Mesendoderm (in vitro differentiated cells): ENCODE measurements at regions not wholly inside any gene's neighbourhood (a gene's known extent, or its start where the extent isn't known, plus 50 kb on each side); places are given as distances from the start of the nearest gene placed in this dataset.
"Not testable (repeated sequence)": the region's sequence is repeated elsewhere in the genome, so short reads cannot be mapped to it uniquely, and the experiment has no call there.

Experiments used
- DNase-seq: peaks from one replicate; pipeline ENCODE4 v3.0.0; 2013
- H2AK5ac ChIP-seq: 2 replicates; pipeline ENCODE4 v1.6.1; 2013; ENCODE audit warnings: low read length, inconsistent platforms
- H2BK120ac ChIP-seq: 2 replicates; pipeline ENCODE4 v1.6.1; 2013; ENCODE audit warnings: low read depth, mild to moderate bottlenecking, low read length, moderate library complexity, mixed read lengths
- H2BK15ac ChIP-seq: replicated peaks from 2 replicates; pipeline ENCODE4 v1.6.1; 2013; ENCODE audit warnings: low read depth, mild to moderate bottlenecking, moderate library complexity
- H2BK5ac ChIP-seq: 2 replicates; pipeline ENCODE4 v1.6.1; 2013; ENCODE audit warnings: low read length, inconsistent platforms
- H3K18ac ChIP-seq: 2 replicates; pipeline ENCODE4 v1.6.1; 2013; ENCODE audit warnings: mild to moderate bottlenecking, low read length, mixed read lengths
- H3K23ac ChIP-seq: one replicate; pipeline ENCODE4 v1.6.1; 2013; ENCODE audit warnings: low read length
- H3K27ac ChIP-seq: 2 replicates; pipeline ENCODE4 v1.5.1; 2013; ENCODE audit warnings: low read depth, mild to moderate bottlenecking, inconsistent platforms, low read length, moderate library complexity
- H3K27me3 ChIP-seq: 2 replicates; pipeline ENCODE4 v1.6.1; 2013; ENCODE audit warnings: low read length, control low read depth, mild to moderate bottlenecking, inconsistent platforms; ENCODE audit not compliant: insufficient read depth, poor library complexity
- H3K36me3 ChIP-seq: 2 replicates; pipeline ENCODE4 v1.6.1; 2013; ENCODE audit warnings: low read length, inconsistent platforms; ENCODE audit not compliant: control insufficient read depth, insufficient read depth
- H3K4ac ChIP-seq: one replicate; pipeline ENCODE4 v1.6.1; 2013; ENCODE audit warnings: low read depth, mild to moderate bottlenecking, low read length, moderate library complexity
- H3K4me1 ChIP-seq: 2 replicates; pipeline ENCODE4 v1.6.1; 2013; ENCODE audit warnings: low read depth, low read length, inconsistent platforms; ENCODE audit not compliant: control insufficient read depth
- H3K4me2 ChIP-seq: 2 replicates; pipeline ENCODE4 v1.6.1; 2013; ENCODE audit warnings: low read length
- H3K4me3 ChIP-seq: 2 replicates; pipeline ENCODE4 v1.5.1; 2013; ENCODE audit warnings: mild to moderate bottlenecking, low read length
- H3K56ac ChIP-seq: one replicate; pipeline ENCODE4 v1.6.1; 2013; ENCODE audit warnings: low read length
- H3K79me1 ChIP-seq: 2 replicates; pipeline ENCODE4 v1.6.1; 2013; ENCODE audit warnings: low read length, inconsistent platforms
- H3K79me2 ChIP-seq: 2 replicates; pipeline ENCODE4 v1.6.1; 2013; ENCODE audit warnings: mild to moderate bottlenecking, low read length; ENCODE audit not compliant: control insufficient read depth, insufficient read depth
- H3K9ac ChIP-seq: 2 replicates; pipeline ENCODE4 v1.6.1; 2013; ENCODE audit warnings: low read length, inconsistent platforms
- H4K5ac ChIP-seq: one replicate; pipeline ENCODE4 v1.6.1; 2013; ENCODE audit warnings: low read length
- H4K8ac ChIP-seq: one replicate; pipeline ENCODE4 v1.6.1; 2013; ENCODE audit warnings: low read depth, mild to moderate bottlenecking, control low read depth, low read length, moderate library complexity
- WGBS: extraction: QIAGEN DNeasy Blood & Tissue Kit; methylation state at CpG from one replicate; pipeline ENCODE4 v1.1.7; 2013; ENCODE audit warnings: low lambda C conversion rate, missing lambda C conversion rate; ENCODE audit not compliant: insufficient coverage; ENCODE audit errors: extremely low coverage; 5-methylcytosine and 5-hydroxymethylcytosine counted together

DNA sequence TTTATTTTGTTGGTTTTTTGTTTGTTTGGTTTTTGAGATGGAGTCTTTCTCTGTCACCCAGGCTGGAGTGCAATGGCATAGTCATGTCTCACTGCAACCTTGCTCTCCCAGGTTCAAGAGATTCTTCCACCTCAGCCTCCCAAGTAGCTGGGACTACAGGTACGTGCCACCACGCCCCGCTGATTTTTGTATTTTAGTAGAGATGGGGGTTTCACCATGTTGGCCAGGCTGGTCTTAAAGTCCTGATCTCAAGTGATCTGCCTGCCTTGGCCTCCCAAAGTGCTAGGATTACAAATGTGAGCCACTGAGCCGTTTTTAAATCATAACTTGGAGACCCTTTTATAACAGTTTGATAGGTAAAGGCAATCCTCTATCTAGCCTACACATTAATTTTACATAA lies 95.9 kb upstream of the MIR17HG start:
- H2BK120ac ChIP-seq, H3K4me3 ChIP-seq: not testable (repeated sequence)
- no CpG with 5 or more reads among the region's 4 CpGs for WGBS

GRCh38 chr13:91264484-91264883 lies 83.0 kb upstream of the MIR17HG start:
- no peak for DNase-seq

More for the DNA sequence above, 95.9 kb upstream of the MIR17HG start:
- H2BK5ac ChIP-seq, H2AK5ac ChIP-seq, DNase-seq, H2BK15ac ChIP-seq, H3K18ac ChIP-seq, H3K9ac ChIP-seq, H3K27ac ChIP-seq, H3K36me3 ChIP-seq, H3K27me3 ChIP-seq, H4K5ac ChIP-seq, H3K4me2 ChIP-seq, H3K56ac ChIP-seq, H3K79me2 ChIP-seq, H4K8ac ChIP-seq, H3K23ac ChIP-seq, H3K79me1 ChIP-seq, H3K4ac ChIP-seq, H3K4me1 ChIP-seq: not testable (repeated sequence)

DNA sequence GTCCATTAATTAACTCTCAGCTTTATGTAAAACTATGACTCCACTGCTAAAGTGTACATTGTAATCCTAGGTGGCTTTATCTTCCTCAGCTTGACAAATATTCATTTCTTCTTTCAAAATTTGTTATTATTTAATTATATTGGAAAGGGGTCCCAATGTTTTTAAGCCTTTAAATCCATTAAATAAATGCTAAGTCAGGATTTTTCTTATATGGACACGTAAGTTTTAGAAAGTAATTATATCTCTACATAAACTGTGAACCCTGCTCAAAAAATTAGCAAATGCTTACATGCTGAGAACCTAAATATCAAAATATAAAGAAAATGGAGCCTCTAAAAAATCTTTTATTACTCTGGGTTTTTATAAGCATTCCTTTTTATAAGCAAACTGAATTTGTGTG lies 78.2 kb upstream of the MIR17HG start:
- Histone ChIP-seq H3K36me3 (no peaks in the 10 kb centered on the region), H3K79me2 (no peaks in the 10 kb centered on the region), H2BK5ac (no peak overlapping the region), H3K18ac (no peak overlapping the region), H2BK120ac (no peak overlapping the region), H4K5ac (no peak overlapping the region), H3K79me1 (no peaks in the 10 kb centered on the region), H2AK5ac (no peak overlapping the region), H3K56ac (no peak overlapping the region), H2BK15ac (no peak overlapping the region), H3K9ac (no peak overlapping the region), H3K4me1 (no peaks in the 10 kb centered on the region), H3K23ac (no peak overlapping the region), H3K27ac (no peak overlapping the region), H4K8ac (no peak overlapping the region), H3K4me3 (no peak overlapping the region), H3K4me2 (no peak overlapping the region), H3K4ac (no peak overlapping the region), H3K27me3 (no peaks in the 10 kb centered on the region)
- no CpG with 5 or more reads among the region's 1 CpG for WGBS
- no peak for DNase-seq

More at GRCh38 chr13:91264484-91264883, 83.0 kb upstream of the MIR17HG start:
- H3K9ac ChIP-seq: no peak overlapping the region
- no CpG with 5 or more reads among the region's 2 CpGs for WGBS
- no peak overlapping the region for H3K23ac ChIP-seq
- H3K4me2 ChIP-seq: no peak overlapping the region
- H4K8ac ChIP-seq: no peak overlapping the region
- no peak overlapping the region for H3K18ac ChIP-seq
- H3K4me1 ChIP-seq: no peaks in the 10 kb centered on the region
- no peak overlapping the region for H2BK5ac ChIP-seq
- no peaks in the 10 kb centered on the region for H3K36me3 ChIP-seq
- no peak overlapping the region for H3K4me3 ChIP-seq
- H3K27ac ChIP-seq: no peak overlapping the region
- no peaks in the 10 kb centered on the region for H3K27me3 ChIP-seq
- H2AK5ac ChIP-seq: no peak overlapping the region
- H3K4ac ChIP-seq: no peak overlapping the region
- no peak overlapping the region for H4K5ac ChIP-seq
- H2BK15ac ChIP-seq: no peak overlapping the region
- no peak overlapping the region for H3K56ac ChIP-seq
- H2BK120ac ChIP-seq: no peak overlapping the region
- H3K79me2 ChIP-seq: no peaks in the 10 kb centered on the region
- H3K79me1 ChIP-seq: no peaks in the 10 kb centered on the region

DNA sequence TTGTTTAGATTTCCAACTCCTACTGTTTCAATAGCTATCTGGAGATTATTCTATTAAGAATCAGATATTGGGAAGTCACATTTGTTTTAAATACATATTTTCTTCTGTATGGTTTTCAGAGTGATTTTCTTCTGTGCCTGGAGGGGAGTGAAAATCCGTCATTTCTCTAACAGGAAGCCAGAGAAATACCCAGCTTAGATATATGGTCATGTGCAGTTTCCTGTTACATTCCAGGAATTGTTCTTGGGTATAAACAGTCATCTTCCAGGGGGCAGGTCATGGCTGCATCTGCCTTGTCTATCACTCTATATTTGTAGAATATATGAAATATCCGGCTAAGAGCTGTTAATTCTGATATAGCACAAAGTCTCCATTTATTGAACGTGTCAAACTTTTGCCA lies 77.5 kb upstream of the MIR17HG start:
- DNase-seq: peak; percentile 23
- no peak overlapping the region for H3K27ac ChIP-seq
- no CpG with 5 or more reads among the region's 3 CpGs for WGBS

DNA sequence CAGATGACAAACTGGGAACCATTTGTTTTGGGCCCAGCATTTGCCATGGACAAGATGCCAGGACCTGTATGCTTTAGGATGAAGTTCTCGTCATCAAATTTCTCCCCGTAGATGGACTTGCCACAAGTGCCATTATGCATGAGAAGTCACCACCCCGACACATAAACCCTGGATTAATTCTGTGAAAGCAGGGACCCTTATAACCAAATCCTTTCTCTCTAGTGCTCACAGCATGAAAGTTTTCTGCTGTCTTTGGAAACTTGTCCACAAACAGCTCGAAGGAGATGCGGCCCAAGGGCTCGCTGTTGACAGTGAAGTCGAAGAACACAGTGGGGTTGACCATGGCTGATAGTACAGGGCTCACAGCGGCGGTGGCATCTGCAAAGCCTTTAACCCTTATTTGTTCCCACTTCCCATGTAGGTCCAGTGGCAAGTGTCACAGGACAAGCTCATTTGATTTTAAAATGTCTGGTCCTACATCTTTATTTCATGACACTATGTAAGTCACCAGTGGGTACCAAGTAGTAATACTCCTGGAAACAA lies 75.2 kb upstream of the MIR17HG start:
- DNase-seq: no peak
- Histone ChIP-seq H2BK15ac (no peak overlapping the region), H3K79me1 (no peaks in the 10 kb centered on the region), H3K4me1 (no peaks in the 10 kb centered on the region), H3K4me3 (no peak overlapping the region), H2BK120ac (no peak overlapping the region), H3K36me3 (no peaks in the 10 kb centered on the region), H3K4me2 (no peak overlapping the region), H2BK5ac (no peak overlapping the region), H3K56ac (no peak overlapping the region), H3K4ac (no peak overlapping the region), H3K27ac (no peak overlapping the region), H3K18ac (no peak overlapping the region), H3K9ac (no peak overlapping the region), H2AK5ac (no peak overlapping the region), H4K8ac (no peak overlapping the region), H3K79me2 (no peaks in the 10 kb centered on the region), H3K27me3 (no peaks in the 10 kb centered on the region), H4K5ac (no peak overlapping the region), H3K23ac (no peak overlapping the region)
- WGBS: no CpG with 5 or more reads among the region's 9 CpGs

More for the DNA sequence above, 77.5 kb upstream of the MIR17HG start:
- H2BK120ac ChIP-seq: no peak overlapping the region
- H2AK5ac ChIP-seq: no peak overlapping the region
- no peak overlapping the region for H3K9ac ChIP-seq
- no peaks in the 10 kb centered on the region for H3K27me3 ChIP-seq
- H3K4me3 ChIP-seq: no peak overlapping the region
- no peak overlapping the region for H3K4me2 ChIP-seq
- no peak overlapping the region for H4K5ac ChIP-seq
- no peak overlapping the region for H2BK15ac ChIP-seq
- no peak overlapping the region for H2BK5ac ChIP-seq
- no peaks in the 10 kb centered on the region for H3K4me1 ChIP-seq
- no peaks in the 10 kb centered on the region for H3K79me2 ChIP-seq
- no peak overlapping the region for H3K18ac ChIP-seq
- no peak overlapping the region for H3K4ac ChIP-seq
- no peak overlapping the region for H3K56ac ChIP-seq
- H4K8ac ChIP-seq: no peak overlapping the region
- H3K79me1 ChIP-seq: no peaks in the 10 kb centered on the region
- H3K23ac ChIP-seq: no peak overlapping the region
- H3K36me3 ChIP-seq: no peaks in the 10 kb centered on the region

GRCh38 chr13:91273675-91274074 lies 73.8 kb upstream of the MIR17HG start:
- no peaks in the 10 kb centered on the region for H3K79me1 ChIP-seq
- no peak for DNase-seq
- no peak overlapping the region for H2BK120ac ChIP-seq
- WGBS: no CpG with 5 or more reads among the region's 3 CpGs
- no peak overlapping the region for H2BK15ac ChIP-seq
- no peak overlapping the region for H4K5ac ChIP-seq
- H3K27me3 ChIP-seq: no peaks in the 10 kb centered on the region
- no peaks in the 10 kb centered on the region for H3K36me3 ChIP-seq
- no peak overlapping the region for H2BK5ac ChIP-seq
- no peaks in the 10 kb centered on the region for H3K4me1 ChIP-seq
- H3K56ac ChIP-seq: no peak overlapping the region
- no peak overlapping the region for H3K18ac ChIP-seq
- H4K8ac ChIP-seq: no peak overlapping the region
- no peak overlapping the region for H3K4ac ChIP-seq
- no peaks in the 10 kb centered on the region for H3K79me2 ChIP-seq
- H3K27ac ChIP-seq: no peak overlapping the region
- H2AK5ac ChIP-seq: no peak overlapping the region
- no peak overlapping the region for H3K9ac ChIP-seq
- H3K4me2 ChIP-seq: no peak overlapping the region
- H3K23ac ChIP-seq: no peak overlapping the region
- no peak overlapping the region for H3K4me3 ChIP-seq
